ENCODE measurements at regions not wholly inside any gene's neighbourhood (a gene's known extent, or its start where the extent isn't known, plus 50 kb on each side); places are given as distances from the start of the nearest gene placed in this dataset.

- H3K4me2 ChIP-seq (ENCODE audit: insufficient read depth, low read length) = no peak overlapping the region
- H3K9me1 ChIP-seq (ENCODE audit: control insufficient read depth, insufficient read depth, low read length) = no peaks in the 10 kb centered on the region
- H4K20me1 ChIP-seq (replicated peaks; ENCODE audit: control insufficient read depth, insufficient read depth, low read length) = no peaks in the 10 kb centered on the region; the same call in 1 of the 2 replicates
- no peak overlapping the region for H3K4me3 ChIP-seq
- no peaks in the 10 kb centered on the region for H3K9me3 ChIP-seq (replicated peaks; ENCODE audit: control insufficient read depth, insufficient read depth, low read depth, low read length)
- ATAC-seq = no peak
- H3K4me1 ChIP-seq (replicated peaks in 1 of 2; ENCODE audit: control insufficient read depth in 2 of 2, insufficient read depth in 2 of 2, low read length in 2 of 2) = no peaks in the 10 kb centered on the region
- no peaks in the 10 kb centered on the region for H3K36me3 ChIP-seq (ENCODE audit: control insufficient read depth, insufficient read depth, low read length)
- H3K9ac ChIP-seq (ENCODE audit: insufficient read depth in 1 of 2, low read depth in 2 of 2, low read length in 2 of 2) = no peak overlapping the region
- DNase-seq (ENCODE audit: extremely low read depth in 1 of 4, low spot score in 3 of 4) = no peak
- intact Hi-C loops (cut with micrococcal nuclease) = no loop called here
- H3K79me2 ChIP-seq (ENCODE audit: control insufficient read depth, insufficient read depth, low read length) = no peaks in the 10 kb centered on the region
- 2% methylated on average over 9 of the region's 10 CpGs for WGBS (ENCODE audit: insufficient coverage, low coverage, missing lambda C conversion rate)
- no TSS peak for BruUV-seq (replicated peaks)
- TF ChIP-seq KLF10 (CRISPR knock-in tag; IDR thresholded peaks at IDR 0.05) = no peak
- TF ChIP-seq, protein P1, sequence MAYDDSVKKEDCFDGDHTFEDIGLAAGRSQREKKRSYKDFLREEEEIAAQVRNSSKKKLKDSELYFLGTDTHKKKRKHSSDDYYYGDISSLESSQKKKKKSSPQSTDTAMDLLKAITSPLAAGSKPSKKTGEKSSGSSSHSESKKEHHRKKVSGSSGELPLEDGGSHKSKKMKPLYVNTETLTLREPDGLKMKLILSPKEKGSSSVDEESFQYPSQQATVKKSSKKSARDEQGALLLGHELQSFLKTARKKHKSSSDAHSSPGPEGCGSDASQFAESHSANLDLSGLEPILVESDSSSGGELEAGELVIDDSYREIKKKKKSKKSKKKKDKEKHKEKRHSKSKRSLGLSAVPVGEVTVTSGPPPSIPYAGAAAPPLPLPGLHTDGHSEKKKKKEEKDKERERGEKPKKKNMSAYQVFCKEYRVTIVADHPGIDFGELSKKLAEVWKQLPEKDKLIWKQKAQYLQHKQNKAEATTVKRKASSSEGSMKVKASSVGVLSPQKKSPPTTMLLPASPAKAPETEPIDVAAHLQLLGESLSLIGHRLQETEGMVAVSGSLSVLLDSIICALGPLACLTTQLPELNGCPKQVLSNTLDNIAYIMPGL (CRISPR knock-in tag; IDR thresholded peaks at IDR 0.05) = no peak
- TF ChIP-seq ZNF830 (CRISPR knock-in tag; IDR thresholded peaks at IDR 0.05) = no peak
- TF ChIP-seq NUFIP1 (IDR thresholded peaks at IDR 0.05; ENCODE audit: partially characterized antibody) = no peak
- TF ChIP-seq FUS (optimal IDR thresholded peaks at IDR 0.05; ENCODE audit: low read depth, low read length) = no peak
- TF ChIP-seq IRF2 (CRISPR knock-in tag; IDR thresholded peaks at IDR 0.05) = no peak
- TF ChIP-seq NFATC3 (IDR thresholded peaks at IDR 0.05) = no peak
- no peak for TF ChIP-seq SIN3A (IDR thresholded peaks at IDR 0.05; ENCODE audit: borderline replicate concordance in 2 of 2, control insufficient read depth in 1 of 2, low read depth in 2 of 2, low read length in 2 of 2)
- ChIA-PET POLR2A (no interaction called here), CTCF (ENCODE audit: low intra/inter-chr PET ratio) (no interaction called here)
- no peak for FAIRE-seq
- no peak overlapping the region for H3K27ac ChIP-seq (ENCODE audit: extremely low read depth, low read depth, low read length)
- no peak overlapping the region for H2AFZ ChIP-seq (ENCODE audit: low read depth, low read length)
- peaks cover 15 to 63% of the 10 kb centered on the region in 2 experiments for H3K27me3 ChIP-seq (ENCODE audit: control insufficient read depth in 2 of 2, insufficient read depth in 2 of 2, low read length in 2 of 2)
- in situ Hi-C loops (cut with MboI) = no loop called here
Observed at GRCh38 chr19:30077851-30078355, 135.9 kb downstream of the URI1 start.

Data from K562 (cell line).